ENCODE measurements at regions not wholly inside any gene's neighbourhood (a gene's known extent, or its start where the extent isn't known, plus 50 kb on each side); places are given as distances from the start of the nearest gene placed in this dataset.

- no peak for TF ChIP-seq CTCF (IDR thresholded peaks at IDR 0.05; ENCODE audit: low read depth, low read length)
- CTCF ChIA-PET: no interaction called here
- POLR2A ChIA-PET: no interaction called here
- Histone ChIP-seq H3K9me3 (ENCODE audit: control insufficient read depth, insufficient read depth, low read length) (no peaks in the 10 kb centered on the region), H3K4me3 (ENCODE audit: low read depth, low read length) (no peak overlapping the region), H3K27me3 (ENCODE audit: control insufficient read depth, insufficient read depth, low read length) (peaks cover 10% of the 10 kb centered on the region), H3K27ac (ENCODE audit: low read depth, low read length) (no peak overlapping the region)
- no peak for DNase-seq (ENCODE audit: low read depth, low spot score)
These were observed 194.5 kb upstream of the CDH4 start for GRCh38 chr20:61057443-61058121.

- TF ChIP-seq CTCF (IDR thresholded peaks at IDR 0.05; ENCODE audit: low read depth, low read length): no peak
- no peak for DNase-seq (ENCODE audit: low read depth, low spot score)
- ChIA-PET POLR2A (no interaction called here), CTCF (no interaction called here)
- no peak overlapping the region for H3K4me3 ChIP-seq (ENCODE audit: low read depth, low read length)
- no peaks in the 10 kb centered on the region; the same call in 1 of the 2 replicates for H3K9me3 ChIP-seq (ENCODE audit: control insufficient read depth, insufficient read depth, low read length)
- no peak overlapping the region for H3K27ac ChIP-seq (ENCODE audit: low read depth, low read length)
- peaks cover 5% of the 10 kb centered on the region for H3K27me3 ChIP-seq (ENCODE audit: control insufficient read depth, insufficient read depth, low read length)
These were observed 190.1 kb upstream of the CDH4 start for GRCh38 chr20:61061981-61062380.

- H3K27ac ChIP-seq (ENCODE audit: low read depth, low read length): no peak overlapping the region
- POLR2A ChIA-PET: no interaction called here
- DNase-seq (ENCODE audit: low read depth, low spot score): no peak
- CTCF ChIA-PET: no interaction called here
- TF ChIP-seq CTCF (IDR thresholded peaks at IDR 0.05; ENCODE audit: low read depth, low read length): no peak
- no peaks in the 10 kb centered on the region for H3K27me3 ChIP-seq (ENCODE audit: control insufficient read depth, insufficient read depth, low read length)
- H3K4me3 ChIP-seq (ENCODE audit: low read depth, low read length): no peak overlapping the region
- H3K9me3 ChIP-seq (ENCODE audit: control insufficient read depth, insufficient read depth, low read length): no peaks in the 10 kb centered on the region; the same call in 1 of the 2 replicates
These were observed 186.2 kb upstream of the CDH4 start for GRCh38 chr20:61065853-61066252.

GRCh38 chr20:61066526-61066925 lies 185.5 kb upstream of the CDH4 start:
- Histone ChIP-seq H3K27ac (ENCODE audit: low read depth, low read length) (no peak overlapping the region), H3K27me3 (ENCODE audit: control insufficient read depth, insufficient read depth, low read length) (no peaks in the 10 kb centered on the region), H3K4me3 (ENCODE audit: low read depth, low read length) (no peak overlapping the region), H3K9me3 (ENCODE audit: control insufficient read depth, insufficient read depth, low read length) (no peaks in the 10 kb centered on the region; the same call in 1 of the 2 replicates)
- CTCF ChIA-PET: no interaction called here
- DNase-seq (ENCODE audit: low read depth, low spot score): no peak
- TF ChIP-seq CTCF (IDR thresholded peaks at IDR 0.05; ENCODE audit: low read depth, low read length): no peak
- POLR2A ChIA-PET: no interaction called here

GRCh38 chr20:61067221-61067620 lies 184.8 kb upstream of the CDH4 start:
- H3K27me3 ChIP-seq (ENCODE audit: control insufficient read depth, insufficient read depth, low read length): no peaks in the 10 kb centered on the region
- no peak overlapping the region for H3K27ac ChIP-seq (ENCODE audit: low read depth, low read length)
- DNase-seq (ENCODE audit: low read depth, low spot score): no peak
- ChIA-PET POLR2A (no interaction called here), CTCF (no interaction called here)
- no peak for TF ChIP-seq CTCF (IDR thresholded peaks at IDR 0.05; ENCODE audit: low read depth, low read length)
- no peaks in the 10 kb centered on the region; the same call in 1 of the 2 replicates for H3K9me3 ChIP-seq (ENCODE audit: control insufficient read depth, insufficient read depth, low read length)
- no peak overlapping the region for H3K4me3 ChIP-seq (ENCODE audit: low read depth, low read length)

Measured in AG04450 (cell line).